Tibial nerve (tissue), 4 donors: ENCODE measurements at regions not wholly inside any gene's neighbourhood (a gene's known extent, or its start where the extent isn't known, plus 50 kb on each side); places are given as distances from the start of the nearest gene placed in this dataset.
"Not testable (repeated sequence)": the region's sequence is repeated elsewhere in the genome, so short reads cannot be mapped to it uniquely, and the experiment has no call there.

Source experiments
- DNase-seq, 2 donors: peaks; one replicate each; pipeline ENCODE4 v3.0.0-alpha.2; 2019; ENCODE audit warnings: low spot score in 2 of 2
- H3K27ac ChIP-seq, 4 donors: fragments of 200-600 bp; sonication (generic) in 3 of 4; one replicate each; pipeline ENCODE4 v1.5.1; 2017 to 2019; ENCODE audit warnings: mild to moderate bottlenecking in 1 of 4
- H3K27me3 ChIP-seq, 2 donors: fragments of 200-600 bp; sonication (generic) in 1 of 2; one replicate each; pipeline versions ENCODE4 v1.5.1 to v1.6.0; 2017 to 2019
- H3K36me3 ChIP-seq, 3 donors: fragments of 200-600 bp; sonication (generic); one replicate each; pipeline ENCODE4 v1.5.1; 2018 to 2019
- H3K4me1 ChIP-seq, 4 donors: fragments of 200-600 bp; sonication (generic) in 3 of 4; one replicate each; pipeline ENCODE4 v1.5.1; 2017 to 2019
- H3K4me3 ChIP-seq, 4 donors: fragments of 200-600 bp; sonication (generic) in 3 of 4; one replicate each; pipeline ENCODE4 v1.5.1; 2017 to 2019; ENCODE audit warnings: mild to moderate bottlenecking in 1 of 4, moderate library complexity in 1 of 4
- H3K9me3 ChIP-seq, 4 donors: fragments of 200-600 bp; sonication (generic) in 3 of 4; one replicate each; pipeline ENCODE4 v1.5.1; 2017 to 2019
- CTCF ChIP-seq, 5 experiments: fragments of 200-600 bp in 3 of 5; fragments of 450-650 bp in 2 of 5; sonication (generic) in 3 of 5; IDR thresholded peaks; one replicate each; pipeline ENCODE4 v1.5.1; 2016 to 2019; ENCODE audit warnings: antibody characterized with exemption in 5 of 5, mild to moderate bottlenecking in 3 of 5, moderate library complexity in 2 of 5
- EP300 ChIP-seq, 2 donors: sonication (generic); formaldehyde crosslinking; IDR thresholded peaks; one replicate each; pipeline ENCODE4 v1.6.1; 2017; ENCODE audit warnings: antibody characterized with exemption in 2 of 2, mild to moderate bottlenecking in 1 of 2
- POLR2A ChIP-seq, 2 donors: fragments of 450-650 bp; IDR thresholded peaks; one replicate each; pipeline ENCODE4 v1.6.1; 2017; ENCODE audit warnings: antibody characterized with exemption in 2 of 2, mild to moderate bottlenecking in 2 of 2, moderate library complexity in 2 of 2
- WGBS, 2 donors: methylation state at CpG; one replicate each; pipeline ENCODE4 v1.1.5; 2018; 5-methylcytosine and 5-hydroxymethylcytosine counted together

GRCh38 chr2:163045830-163046229, 207.3 kb upstream of the KCNH7 start:
- Histone ChIP-seq H3K4me1 (no peaks in the 10 kb centered on the region), H3K27ac (no peak overlapping the region), H3K4me3 (no peak overlapping the region), H3K9me3 (no peaks in the 10 kb centered on the region), H3K27me3 (no peaks in the 10 kb centered on the region), H3K36me3 (no peaks in the 10 kb centered on the region)
- DNase-seq, result no peak
- TF ChIP-seq POLR2A (IDR thresholded peaks at IDR 0.05), result no peak
- TF ChIP-seq EP300 (IDR thresholded peaks at IDR 0.05), result no peak
- no peak for TF ChIP-seq CTCF (IDR thresholded peaks at IDR 0.05)
- 42 to 46% methylated on average over 2 of the region's 2 CpGs for whole genome bisulfite sequencing, 2 donors

GRCh38 chr2:163044114-163044513, 205.5 kb upstream of the KCNH7 start:
- no peaks in the 10 kb centered on the region for H3K36me3 ChIP-seq
- no peak overlapping the region for H3K27ac ChIP-seq
- DNase-seq, result no peak
- no peaks in the 10 kb centered on the region for H3K27me3 ChIP-seq
- TF ChIP-seq POLR2A (IDR thresholded peaks at IDR 0.05) (no peak), EP300 (IDR thresholded peaks at IDR 0.05) (no peak), CTCF (IDR thresholded peaks at IDR 0.05) (no peak)
- no peaks in the 10 kb centered on the region for H3K9me3 ChIP-seq
- no peak overlapping the region for H3K4me3 ChIP-seq
- H3K4me1 ChIP-seq, result no peaks in the 10 kb centered on the region
- 57 to 62% methylated on average over 3 of the region's 3 CpGs for WGBS, 2 donors

- H3K4me1 ChIP-seq, result no peaks in the 10 kb centered on the region
- H3K9me3 ChIP-seq, result no peaks in the 10 kb centered on the region
- H3K27ac ChIP-seq, result no peak overlapping the region
- no peaks in the 10 kb centered on the region for H3K27me3 ChIP-seq
- no peaks in the 10 kb centered on the region for H3K36me3 ChIP-seq
- TF ChIP-seq CTCF (IDR thresholded peaks at IDR 0.05), result no peak
- TF ChIP-seq POLR2A (IDR thresholded peaks at IDR 0.05), result no peak
- no peak for TF ChIP-seq EP300 (IDR thresholded peaks at IDR 0.05)
- no peak overlapping the region for H3K4me3 ChIP-seq
- WGBS, 2 donors, result 67 to 74% methylated on average over 1 of the region's 1 CpG
- no peak for DNase-seq
Measured at GRCh38 chr2:163043201-163043600, 204.6 kb upstream of the KCNH7 start.

- 90% methylated on average over 3 of the region's 3 CpGs for WGBS, 2 donors
- DNase-seq, result no peak
- no peaks in the 10 kb centered on the region for H3K4me1 ChIP-seq
- no peaks in the 10 kb centered on the region for H3K27me3 ChIP-seq
- H3K4me3 ChIP-seq, result no peak overlapping the region
- no peaks in the 10 kb centered on the region for H3K36me3 ChIP-seq
- H3K9me3 ChIP-seq, result no peaks in the 10 kb centered on the region
- TF ChIP-seq CTCF (IDR thresholded peaks at IDR 0.05), result no peak
- no peak for TF ChIP-seq POLR2A (IDR thresholded peaks at IDR 0.05)
- no peak for TF ChIP-seq EP300 (IDR thresholded peaks at IDR 0.05)
- H3K27ac ChIP-seq, result no peak overlapping the region
Measured at GRCh38 chr2:163039266-163039665, 200.7 kb upstream of the KCNH7 start.

- DNase-seq, result no peak
- no peaks in the 10 kb centered on the region for H3K36me3 ChIP-seq
- H3K27ac ChIP-seq, result no peak overlapping the region
- H3K4me1 ChIP-seq, result no peaks in the 10 kb centered on the region
- H3K4me3 ChIP-seq, result no peak overlapping the region
- H3K9me3 ChIP-seq, result no peaks in the 10 kb centered on the region
- H3K27me3 ChIP-seq, result no peaks in the 10 kb centered on the region
- TF ChIP-seq CTCF (IDR thresholded peaks at IDR 0.05) (no peak), EP300 (IDR thresholded peaks at IDR 0.05) (no peak), POLR2A (IDR thresholded peaks at IDR 0.05) (no peak)
- 83 to 88% methylated on average over 2 of the region's 2 CpGs for WGBS, 2 donors
Measured at GRCh38 chr2:163028807-163029206, 190.2 kb upstream of the KCNH7 start.

GRCh38 chr2:163026136-163026775, 187.7 kb upstream of the KCNH7 start:
- H3K27ac ChIP-seq, H3K9me3 ChIP-seq, H3K27me3 ChIP-seq, H3K4me3 ChIP-seq, H3K4me1 ChIP-seq, DNase-seq, H3K36me3 ChIP-seq: not testable (repeated sequence)
- 81 to 89% methylated on average over 26 to 31 of the region's 43 CpGs for WGBS, 2 donors

GRCh38 chr2:163016882-163017281, 178.3 kb upstream of the KCNH7 start:
- not testable (repeated sequence) for H3K4me1 ChIP-seq, H3K4me3 ChIP-seq, H3K27ac ChIP-seq, DNase-seq, H3K27me3 ChIP-seq, H3K36me3 ChIP-seq
- 81 to 84% methylated on average over 4 to 5 of the region's 5 CpGs for WGBS, 2 donors
- H3K9me3 ChIP-seq, result peaks cover 0 to 15% (median 0%) of the 10 kb centered on the region in 4 donors
